Heart left ventricle (tissue), 16 donors: ENCODE measurements at regions not wholly inside any gene's neighbourhood (a gene's known extent, or its start where the extent isn't known, plus 50 kb on each side); places are given as distances from the start of the nearest gene placed in this dataset.
A peak's percentile ranks its signal among the peaks of the same experiment; 100 is the strongest.

Experiments
- ATAC-seq, 4 donors: fragments of 200-7000 bp; cut with Tn5 transposase; one replicate each; pipeline ENCODE4 v1.9.1; 2020 to 2022; ENCODE audit warnings: moderate library complexity in 4 of 4, mild to moderate bottlenecking in 3 of 4, moderate number of reproducible peaks in 1 of 4
- DNase-seq, 5 donors: peaks; one replicate each; pipeline ENCODE4 v3.0.0-alpha.2; 2020
- H3K27ac ChIP-seq, 12 donors: fragments of 200-600 bp; sonication (generic) in 4 of 12; one replicate each; pipeline versions ENCODE4 v1.5.0 to v1.8.0; 2016 to 2022; ENCODE audit warnings: mild to moderate bottlenecking in 2 of 12
- H3K27me3 ChIP-seq, 9 donors: fragments of 200-600 bp; sonication (generic) in 2 of 9; one replicate each; pipeline versions ENCODE4 v1.5.1 to v1.8.0; 2016 to 2022; ENCODE audit warnings: mild to moderate bottlenecking in 3 of 9
- H3K36me3 ChIP-seq, 9 donors: fragments of 200-600 bp; sonication (generic) in 2 of 9; one replicate each; pipeline versions ENCODE4 v1.5.0 to v1.8.0; 2018 to 2022; ENCODE audit warnings: mild to moderate bottlenecking in 2 of 9
- H3K4me1 ChIP-seq, 12 donors: fragments of 200-600 bp; sonication (generic) in 4 of 12; one replicate each; pipeline versions ENCODE4 v1.5.0 to v1.8.0; 2016 to 2022; ENCODE audit warnings: mild to moderate bottlenecking in 3 of 12
- H3K4me3 ChIP-seq, 12 donors: fragments of 200-600 bp; sonication (generic) in 4 of 12; one replicate each; pipeline versions ENCODE4 v1.5.0 to v1.8.0; 2017 to 2022; ENCODE audit warnings: mild to moderate bottlenecking in 9 of 12, moderate library complexity in 4 of 12
- H3K9me3 ChIP-seq, 12 donors: fragments of 200-600 bp; sonication (generic) in 4 of 12; one replicate each; pipeline versions ENCODE4 v1.5.0 to v1.8.0; 2016 to 2022; ENCODE audit warnings: mild to moderate bottlenecking in 1 of 12
- CTCF ChIP-seq, 12 donors: fragments of 200-600 bp; sonication (generic) in 4 of 12; IDR thresholded peaks; one replicate each; pipeline versions ENCODE4 v1.5.0 to v1.8.0; 2018 to 2022; ENCODE audit warnings: antibody characterized with exemption in 12 of 12, mild to moderate bottlenecking in 5 of 12
- POLR2A ChIP-seq, 2 donors: fragments of 450-650 bp; IDR thresholded peaks; one replicate each; pipeline ENCODE4 v1.6.1; 2017; ENCODE audit warnings: antibody characterized with exemption in 2 of 2, mild to moderate bottlenecking in 2 of 2, moderate library complexity in 2 of 2
- WGBS, 4 donors: extraction: QIAGEN DNeasy Blood & Tissue Kit in 2 of 4; methylation state at CpG; one replicate each; pipeline versions ENCODE4 v1.1.5 to v1.1.7; 2013 to 2018; 5-methylcytosine and 5-hydroxymethylcytosine counted together
- intact Hi-C, 10 donors: fragments of 100-400 bp; cut with DNase I; formaldehyde crosslinking; loops; one replicate each; pipeline versions ENCODE4 v1.11.1 to v1.14.2; 2022
- donor health status: ischemic (EF 13 %, LVEDD 7.1; RV severe dilation, severe dysfunction).
- donor health status: healthy with polysubstance abuse.
- donor health status: DM: no; HTN: yes; CAD: no.
- donor health status: DM: no; HTN: no; CAD: no.
- donor health status: ischemic (EF 25% LVEDD 6.9; RV normal size, moderate dysfunction).
- donor health status: ischemic (EF 25% LVEDD 5.7; RV mildly dilated, moderate dysfunction).
- donor health status: healthy.
- donor health status: DM: yes; HTN: yes; CAD: no.
- donor health status: ischemic (EF 35%, LVEDD 5.7; RV mildly dilated, moderate dysfunction).
- donor health status: nonischemic (EF 11% LVEDD 7.7; RV severe dilation, severe dysfunction).
- donor health status: DM: yes; HTN: yes; CAD: no.
- donor health status: PGD.
- donor health status: ischemic (EF 29% LVEDD 5.4; RV normal size, mild dysfunction).
- donor health status: nonischemic (EF 23%, LVEDD 6.1; RV moderate dilation, normal function).

GRCh38 chr1:219744652-219745469, 132.0 kb upstream of the ZC3H11B start:
- intact Hi-C loops = loop anchor here in 3 of 10 donors (5.0 kb wide), 3 partner anchors 47 to 83 kb away; no protein-coding TSS in a partner anchor
- DNase-seq = no peak
- peaks cover 0 to 26% (median 3%) of the 10 kb centered on the region in 12 donors for H3K4me1 ChIP-seq
- WGBS, 4 donors = 24 to 38% (median 30%) methylated on average over 3 of the region's 3 CpGs
- H3K27me3 ChIP-seq = no peaks in the 10 kb centered on the region
- no peaks in the 10 kb centered on the region for H3K36me3 ChIP-seq
- H3K27ac ChIP-seq = no peak overlapping the region
- TF ChIP-seq POLR2A (IDR thresholded peaks at IDR 0.05) (no peak), CTCF (IDR thresholded peaks at IDR 0.05) (no peak)
- H3K9me3 ChIP-seq = no peaks in the 10 kb centered on the region
- H3K4me3 ChIP-seq = no peak overlapping the region
- no peak for ATAC-seq

DNA sequence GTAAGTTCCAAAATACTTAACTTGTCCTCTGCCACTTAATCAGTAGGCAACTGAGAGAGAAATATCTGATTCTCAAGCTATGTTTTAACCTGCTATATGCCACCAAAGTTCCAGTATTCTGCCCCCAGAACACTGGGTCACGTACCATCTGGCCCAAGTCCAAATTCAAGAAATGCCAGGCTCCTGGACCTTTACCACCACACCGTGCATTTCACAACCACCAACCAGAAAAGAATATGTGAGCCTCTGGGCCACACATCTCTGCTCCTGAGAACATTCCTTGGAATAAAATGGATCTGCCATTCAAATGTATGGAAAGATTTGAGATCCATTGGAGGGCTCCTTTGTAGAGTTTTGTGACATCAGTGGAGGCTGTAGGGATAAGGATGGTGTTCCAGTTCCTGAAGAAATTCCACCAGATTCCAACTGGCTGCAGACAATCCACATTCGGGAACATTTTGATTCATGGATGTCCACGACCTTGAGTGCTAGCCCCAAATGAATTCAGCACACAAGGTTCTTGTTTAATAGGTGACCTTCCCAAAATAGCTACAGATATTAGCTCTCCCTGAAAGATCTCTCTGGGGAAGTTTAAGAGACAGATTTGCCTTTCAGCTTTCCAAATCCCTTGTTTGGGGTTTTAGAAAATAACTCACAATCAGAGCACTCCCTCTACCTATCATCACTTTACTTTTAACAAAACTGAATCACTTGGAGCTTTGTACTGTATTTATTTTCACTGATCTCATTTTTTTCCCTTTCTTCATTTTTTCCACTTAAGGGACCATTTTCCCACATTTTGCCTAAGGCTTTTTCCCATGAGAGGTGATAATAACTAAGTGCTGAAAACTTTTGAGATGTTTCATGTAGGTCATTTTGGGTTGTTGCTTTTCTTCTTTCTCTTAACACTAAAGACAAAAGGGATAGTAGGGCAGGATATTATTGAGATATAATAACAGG, 128.4 kb upstream of the ZC3H11B start:
- intact Hi-C loops = loop anchor here in 2 of 10 donors (5.0 kb wide), 3 partner anchors 51 to 79 kb away; no protein-coding TSS in a partner anchor
- Histone ChIP-seq H3K36me3 (no peaks in the 10 kb centered on the region), H3K9me3 (no peaks in the 10 kb centered on the region), H3K27ac (peak overlapping the region; percentile 11 to 81 (median 55)), H3K4me1 (peaks cover 0 to 22% (median 3%) of the 10 kb centered on the region in 12 donors), H3K27me3 (no peaks in the 10 kb centered on the region), H3K4me3 (peak overlapping the region in 11 of 12 donors; percentile 16 to 61 (median 32))
- TF ChIP-seq CTCF (IDR thresholded peaks at IDR 0.05) = no peak
- no peak for TF ChIP-seq POLR2A (IDR thresholded peaks at IDR 0.05)
- peak; percentile 79 to 86 (median 82) for ATAC-seq
- no peak for DNase-seq
- 40 to 59% (median 47%) methylated on average over 4 of the region's 4 CpGs for WGBS, 4 donors

GRCh38 chr1:219733511-219734174, 120.7 kb upstream of the ZC3H11B start:
- Histone ChIP-seq H3K9me3 (peaks cover 0 to 5% (median 0%) of the 10 kb centered on the region in 12 donors), H3K27ac (no peak overlapping the region), H3K4me3 (no peak overlapping the region), H3K36me3 (no peaks in the 10 kb centered on the region), H3K27me3 (no peaks in the 10 kb centered on the region), H3K4me1 (peaks cover 0 to 13% (median 0%) of the 10 kb centered on the region in 12 donors)
- 69 to 73% (median 73%) methylated on average over 5 of the region's 5 CpGs for WGBS, 4 donors
- TF ChIP-seq POLR2A (IDR thresholded peaks at IDR 0.05) (no peak), CTCF (IDR thresholded peaks at IDR 0.05) (no peak)
- peak in 1 of 4 donors; percentile 39 for ATAC-seq
- DNase-seq = no peak
- intact Hi-C loops = loop anchor here in 2 of 10 donors (5.0 to 10.0 kb wide), 2 partner anchors 51 to 59 kb away; no protein-coding TSS in a partner anchor
